BLaER1 treated with 17β-estradiol and CSF1 and Interleukin-3, amounts not matched to agents 10 nM and 100 nM (cell line): ENCODE measurements at regions not wholly inside any gene's neighbourhood (a gene's known extent, or its start where the extent isn't known, plus 50 kb on each side); places are given as distances from the start of the nearest gene placed in this dataset.

Experiments used
- H3K27ac ChIP-seq, 11 experiments: shearing (Covaris generic); formaldehyde crosslinking; 2 replicates each; pipeline ENCODE4 v1.8.1; 2022
- H3K27me3 ChIP-seq, 11 experiments: shearing (Covaris generic); formaldehyde crosslinking; 2 replicates each; pipeline ENCODE4 v1.8.1; 2022
- H3K36me3 ChIP-seq, 11 experiments: shearing (Covaris generic); formaldehyde crosslinking; 2 replicates each; pipeline ENCODE4 v1.8.1; 2022
- H3K4me1 ChIP-seq, 10 experiments: shearing (Covaris generic); formaldehyde crosslinking; 2 replicates each; pipeline ENCODE4 v1.8.1; 2022
- H3K4me2 ChIP-seq, 11 experiments: shearing (Covaris generic); formaldehyde crosslinking; 2 replicates each; pipeline ENCODE4 v1.8.1; 2022
- H3K4me3 ChIP-seq, 10 experiments: shearing (Covaris generic); formaldehyde crosslinking; 2 replicates each; pipeline ENCODE4 v1.8.1; 2022
- H3K9ac ChIP-seq, 11 experiments: shearing (Covaris generic); formaldehyde crosslinking; 2 replicates each; pipeline ENCODE4 v1.8.1; 2022
- H3K9me3 ChIP-seq, 11 experiments: shearing (Covaris generic); formaldehyde crosslinking; replicated peaks in 1 of 11; 2 replicates each; pipeline ENCODE4 v1.8.1; 2022
- H4K20me1 ChIP-seq, 11 experiments: shearing (Covaris generic); formaldehyde crosslinking; 2 replicates each; pipeline ENCODE4 v1.8.1; 2022
- Cebpa-rat ChIP-seq, 11 experiments: shearing (Covaris generic); IDR thresholded peaks; 2 replicates each; pipeline ENCODE4 v1.8.1; 2022

DNA sequence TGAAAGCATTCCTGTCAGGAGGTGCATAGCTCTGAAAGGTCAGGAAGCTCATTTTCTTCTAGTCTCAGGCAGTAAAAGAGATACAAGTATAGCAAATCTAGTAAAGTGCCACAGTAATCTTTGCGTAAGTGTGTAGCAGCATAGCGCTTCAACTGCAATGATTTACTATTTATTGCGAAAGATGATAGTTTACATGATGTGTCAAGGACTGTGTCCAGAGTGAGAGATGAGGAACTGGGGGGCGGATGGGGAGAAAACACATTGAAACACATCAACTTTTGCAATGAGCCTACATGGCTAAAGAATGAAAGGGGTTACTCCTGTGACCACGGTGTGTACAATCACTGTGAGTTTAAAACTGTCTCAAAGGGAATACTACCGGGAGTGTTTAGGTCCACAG lies 644.4 kb downstream of the GALR1 start:
- no peaks in the 10 kb centered on the region for H3K27me3 ChIP-seq
- H4K20me1 ChIP-seq = no peaks in the 10 kb centered on the region
- peaks cover 0 to 5% (median 3%) of the 10 kb centered on the region in 11 experiments; a peak in 5 of 22 replicates for H3K9me3 ChIP-seq
- no peak overlapping the region for H3K27ac ChIP-seq
- no peak overlapping the region for H3K9ac ChIP-seq
- no peaks in the 10 kb centered on the region for H3K36me3 ChIP-seq
- H3K4me1 ChIP-seq = no peaks in the 10 kb centered on the region
- no peak overlapping the region for H3K4me3 ChIP-seq
- peak in 4 of 11 experiments; percentile 14 to 59 (median 44); a peak in 6 of 22 replicates for TF ChIP-seq Cebpa-rat (IDR thresholded peaks at IDR 0.05)
- H3K4me2 ChIP-seq = no peak overlapping the region

DNA sequence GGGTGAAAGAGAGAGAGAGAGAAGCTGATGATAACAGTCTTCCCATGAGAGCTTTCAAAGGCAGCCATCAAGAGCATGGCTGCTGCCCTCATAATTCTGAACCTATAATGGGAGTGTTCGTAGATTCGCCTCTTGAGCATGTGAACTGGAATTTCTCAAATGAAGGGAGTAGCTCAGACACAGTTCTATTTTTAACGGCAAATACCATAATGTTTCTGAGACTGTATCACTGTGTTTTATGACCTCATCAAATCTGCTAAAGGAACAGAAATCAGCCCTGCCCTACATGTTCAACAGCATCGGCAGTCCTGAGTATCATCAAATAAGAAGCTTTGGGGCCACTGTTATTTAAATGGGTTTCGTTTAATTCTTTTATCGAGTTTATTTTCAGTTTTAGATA lies 645.6 kb downstream of the GALR1 start:
- Histone ChIP-seq H3K4me1 (no peaks in the 10 kb centered on the region), H3K36me3 (no peaks in the 10 kb centered on the region), H3K4me2 (no peak overlapping the region), H3K27me3 (no peaks in the 10 kb centered on the region), H4K20me1 (no peaks in the 10 kb centered on the region), H3K9me3 (peaks cover 0 to 8% (median 4%) of the 10 kb centered on the region in 11 experiments; a peak in 6 of 22 replicates), H3K9ac (no peak overlapping the region), H3K4me3 (no peak overlapping the region), H3K27ac (no peak overlapping the region)
- no peak for TF ChIP-seq Cebpa-rat (IDR thresholded peaks at IDR 0.05)

GRCh38 chr18:77896586-77897252 lies 647.1 kb downstream of the GALR1 start:
- no peaks in the 10 kb centered on the region for H4K20me1 ChIP-seq
- H3K4me2 ChIP-seq = no peak overlapping the region
- no peak overlapping the region for H3K27ac ChIP-seq
- TF ChIP-seq Cebpa-rat (IDR thresholded peaks at IDR 0.05) = no peak
- H3K36me3 ChIP-seq = no peaks in the 10 kb centered on the region
- no peaks in the 10 kb centered on the region for H3K27me3 ChIP-seq
- H3K4me1 ChIP-seq = no peaks in the 10 kb centered on the region
- no peak overlapping the region for H3K9ac ChIP-seq
- H3K9me3 ChIP-seq = peaks cover 0 to 5% (median 0%) of the 10 kb centered on the region in 11 experiments; a peak in 2 of 22 replicates
- no peak overlapping the region for H3K4me3 ChIP-seq

- H3K9me3 ChIP-seq = peaks cover 0 to 5% (median 0%) of the 10 kb centered on the region in 11 experiments; a peak in 2 of 22 replicates
- H3K4me1 ChIP-seq = no peaks in the 10 kb centered on the region
- no peak for TF ChIP-seq Cebpa-rat (IDR thresholded peaks at IDR 0.05)
- no peaks in the 10 kb centered on the region for H4K20me1 ChIP-seq
- no peaks in the 10 kb centered on the region for H3K27me3 ChIP-seq
- no peak overlapping the region for H3K27ac ChIP-seq
- no peak overlapping the region for H3K9ac ChIP-seq
- no peaks in the 10 kb centered on the region for H3K36me3 ChIP-seq
- H3K4me2 ChIP-seq = no peak overlapping the region
- no peak overlapping the region for H3K4me3 ChIP-seq
Measured at GRCh38 chr18:77897606-77898005, 648.0 kb downstream of the GALR1 start.

GRCh38 chr18:77899972-77900754 lies 650.5 kb downstream of the GALR1 start:
- Histone ChIP-seq H3K4me3 (no peak overlapping the region), H3K9me3 (peaks cover 0 to 5% (median 0%) of the 10 kb centered on the region in 11 experiments; a peak in 2 of 22 replicates), H3K4me1 (no peaks in the 10 kb centered on the region), H3K36me3 (no peaks in the 10 kb centered on the region), H4K20me1 (no peaks in the 10 kb centered on the region), H3K9ac (no peak overlapping the region), H3K4me2 (no peak overlapping the region), H3K27me3 (no peaks in the 10 kb centered on the region), H3K27ac (no peak overlapping the region)
- no peak for TF ChIP-seq Cebpa-rat (IDR thresholded peaks at IDR 0.05)

- no peaks in the 10 kb centered on the region for H3K36me3 ChIP-seq
Measured at GRCh38 chr18:77905011-77905410, 655.4 kb downstream of the GALR1 start.

DNA sequence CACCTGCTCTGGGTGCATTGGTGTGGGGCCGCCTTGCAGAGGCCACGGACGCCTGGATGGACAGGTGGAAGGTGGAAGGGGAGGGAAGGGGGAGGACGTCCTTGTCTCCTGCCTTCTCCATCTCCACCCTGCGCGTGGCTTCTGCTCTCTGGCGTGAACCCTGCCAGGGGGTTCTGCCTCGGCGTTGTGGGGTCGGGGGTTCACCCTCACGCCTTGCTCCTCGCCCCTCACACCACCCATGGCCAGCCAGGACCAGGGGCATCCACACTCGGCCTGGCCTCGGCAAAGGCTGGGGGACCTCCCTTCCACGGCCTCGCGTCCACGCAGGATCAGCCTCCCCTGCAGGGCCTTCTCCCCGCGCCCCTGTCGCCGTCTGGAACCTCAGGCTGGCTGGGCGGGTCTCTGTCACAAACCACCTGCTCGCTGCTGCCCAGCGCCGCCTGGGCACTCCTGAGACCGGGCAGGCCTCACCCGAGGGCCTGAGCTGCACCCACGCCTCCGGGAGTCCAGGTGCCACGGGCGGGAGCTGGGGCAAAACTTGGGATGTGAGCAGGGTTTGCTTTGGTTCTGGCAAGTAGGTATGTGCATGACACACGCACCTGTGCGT lies 655.9 kb downstream of the GALR1 start:
- no peak for TF ChIP-seq Cebpa-rat (IDR thresholded peaks at IDR 0.05)
- no peak overlapping the region for H3K27ac ChIP-seq
- H3K9ac ChIP-seq = no peak overlapping the region
- no peak overlapping the region for H3K4me2 ChIP-seq
- H3K36me3 ChIP-seq = no peaks in the 10 kb centered on the region
- H3K27me3 ChIP-seq = no peaks in the 10 kb centered on the region
- no peak overlapping the region for H3K4me3 ChIP-seq
- H3K4me1 ChIP-seq = no peaks in the 10 kb centered on the region
- peaks cover 0 to 6% (median 0%) of the 10 kb centered on the region in 11 experiments; a peak in 1 of 22 replicates for H4K20me1 ChIP-seq
- H3K9me3 ChIP-seq = no peaks in the 10 kb centered on the region

More at GRCh38 chr18:77905011-77905410, 655.4 kb downstream of the GALR1 start:
- H3K4me3 ChIP-seq = no peak overlapping the region
- peaks cover 0 to 6% (median 0%) of the 10 kb centered on the region in 11 experiments; a peak in 1 of 22 replicates for H4K20me1 ChIP-seq
- H3K27me3 ChIP-seq = no peaks in the 10 kb centered on the region
- H3K9ac ChIP-seq = no peak overlapping the region
- H3K4me2 ChIP-seq = no peak overlapping the region
- no peak for TF ChIP-seq Cebpa-rat (IDR thresholded peaks at IDR 0.05)
- H3K4me1 ChIP-seq = no peaks in the 10 kb centered on the region
- H3K9me3 ChIP-seq = peaks cover 0 to under 1% (median 0%) of the 10 kb centered on the region in 11 experiments; a peak in 2 of 22 replicates
- H3K27ac ChIP-seq = no peak overlapping the region

GRCh38 chr18:77906103-77906892 lies 656.6 kb downstream of the GALR1 start:
- Histone ChIP-seq H3K9ac (no peak overlapping the region), H3K4me3 (no peak overlapping the region), H3K27me3 (no peaks in the 10 kb centered on the region), H3K4me1 (no peaks in the 10 kb centered on the region), H4K20me1 (peaks cover 0 to 6% (median 0%) of the 10 kb centered on the region in 11 experiments; a peak in 1 of 22 replicates), H3K9me3 (no peaks in the 10 kb centered on the region), H3K4me2 (no peak overlapping the region), H3K27ac (no peak overlapping the region), H3K36me3 (no peaks in the 10 kb centered on the region)
- TF ChIP-seq Cebpa-rat (IDR thresholded peaks at IDR 0.05) = no peak

GRCh38 chr18:77910347-77910746 lies 660.7 kb downstream of the GALR1 start:
- H3K4me1 ChIP-seq = no peaks in the 10 kb centered on the region
- H3K4me3 ChIP-seq = no peak overlapping the region
- no peak overlapping the region for H3K9ac ChIP-seq
- TF ChIP-seq Cebpa-rat (IDR thresholded peaks at IDR 0.05) = no peak
- H3K9me3 ChIP-seq = no peaks in the 10 kb centered on the region
- H3K4me2 ChIP-seq = no peak overlapping the region
- H3K36me3 ChIP-seq = no peaks in the 10 kb centered on the region
- H4K20me1 ChIP-seq = peaks cover 0 to 6% (median 0%) of the 10 kb centered on the region in 11 experiments; a peak in 1 of 22 replicates
- no peaks in the 10 kb centered on the region for H3K27me3 ChIP-seq
- H3K27ac ChIP-seq = no peak overlapping the region
